Endothelial cell of umbilical vein (primary cell): ENCODE measurements at regions not wholly inside any gene's neighbourhood (a gene's known extent, or its start where the extent isn't known, plus 50 kb on each side); places are given as distances from the start of the nearest gene placed in this dataset.

Source experiments
- BruUV-seq: library from RNA; stranded (reverse); fragments of 400-500 nt; replicated peaks from 2 replicates; lab custom pipeline; 2021; lab: Mats Ljungman, UMichigan
- CTCF ChIA-PET: fragments of 300-600, 350-600 bp; sonication (Branson Sonifier 250); formaldehyde crosslinking; loops from one replicate; lab custom pipeline; 2021; ENCODE audit warnings: antibody characterized with exemption, inconsistent platforms; lab: Charles Lee
- POLR2A ChIA-PET: fragments of 300-600, 350-600 bp; sonication (Branson Sonifier 250); formaldehyde crosslinking; loops from one replicate; lab custom pipeline; 2021; ENCODE audit warnings: antibody characterized with exemption, inconsistent platforms; lab: Charles Lee
- DNase-seq: peaks from one replicate; pipeline ENCODE4 v3.0.0-alpha.2; 2011; ENCODE audit warnings: low read depth, low spot score
- FAIRE-seq: peaks from 2 replicates; lab custom pipeline; 2011; peaks lifted over from hg19 to GRCh38; lab: Jason Lieb, UNC
- H2AFZ ChIP-seq: 2 replicates; pipeline ENCODE4 v1.6.0; 2012; ENCODE audit warnings: low read depth, low read length, control low read depth, inconsistent platforms
- H3K27ac ChIP-seq: 2 replicates; pipeline ENCODE4 v1.5.1; 2011; ENCODE audit warnings: low read depth, mild to moderate bottlenecking, control low read depth, low read length, moderate library complexity; ENCODE audit not compliant: insufficient read depth
- H3K27me3 ChIP-seq, 2 experiments: 2 replicates each; pipeline versions ENCODE4 v1.6.0 to v1.6.1; 2011; ENCODE audit warnings: low read length in 2 of 2, mixed read lengths in 1 of 2; ENCODE audit not compliant: control insufficient read depth in 2 of 2, insufficient read depth in 2 of 2
- H3K36me3 ChIP-seq, 2 experiments: 2 replicates in 1 of 2; 3 replicates in 1 of 2; pipeline ENCODE4 v1.5.1; 2011; ENCODE audit warnings: low read length in 2 of 2, mild to moderate bottlenecking in 1 of 2, moderate library complexity in 1 of 2; ENCODE audit not compliant: control insufficient read depth in 2 of 2, insufficient read depth in 2 of 2; ENCODE audit errors: extremely low read depth in 1 of 2
- H3K4me1 ChIP-seq: 3 replicates; pipeline ENCODE4 v1.5.1; 2011; ENCODE audit warnings: mild to moderate bottlenecking, low read length; ENCODE audit not compliant: control insufficient read depth, insufficient read depth; ENCODE audit errors: extremely low read depth
- H3K4me2 ChIP-seq: 2 replicates; pipeline ENCODE4 v1.6.1; 2011; ENCODE audit warnings: low read length, control low read depth, mixed read lengths; ENCODE audit not compliant: insufficient read depth
- H3K4me3 ChIP-seq, 3 experiments: fragments of 200-600 bp in 1 of 3; sonication (generic), shearing (Covaris generic) in 1 of 3; replicated peaks in 1 of 3; 2 replicates each; pipeline ENCODE4 v1.5.1; 2011 to 2016; ENCODE audit warnings: control low read depth in 3 of 3, low read length in 3 of 3, mild to moderate bottlenecking in 2 of 3, inconsistent platforms in 1 of 3, low read depth in 1 of 3, moderate library complexity in 1 of 3; ENCODE audit not compliant: insufficient read depth in 1 of 3
- H3K79me2 ChIP-seq: 2 replicates; pipeline ENCODE4 v1.6.0; 2012; ENCODE audit warnings: low read length, inconsistent platforms; ENCODE audit not compliant: control insufficient read depth, insufficient read depth
- H3K9ac ChIP-seq: replicated peaks from 2 replicates; pipeline ENCODE3; 2011; ENCODE audit warnings: low read length, control low read depth; ENCODE audit not compliant: insufficient read depth; ENCODE audit errors: extremely low read depth
- H3K9me1 ChIP-seq: replicated peaks from 3 replicates; pipeline ENCODE4 v1.6.0; 2011; ENCODE audit warnings: mild to moderate bottlenecking, low read length; ENCODE audit not compliant: control insufficient read depth, insufficient read depth; ENCODE audit errors: extremely low read depth
- H3K9me3 ChIP-seq: replicated peaks from 2 replicates; pipeline ENCODE4 v1.5.1; 2012; ENCODE audit warnings: low read length, inconsistent platforms; ENCODE audit not compliant: control insufficient read depth, insufficient read depth
- H4K20me1 ChIP-seq: replicated peaks from 2 replicates; pipeline ENCODE3; 2011; ENCODE audit warnings: mild to moderate bottlenecking, low read length; ENCODE audit not compliant: control insufficient read depth, insufficient read depth; ENCODE audit errors: extremely low read depth
- EZH2 ChIP-seq: IDR thresholded peaks from 2 replicates; pipeline ENCODE4 v1.6.1; 2012; ENCODE audit warnings: borderline replicate concordance, low read depth, mild to moderate bottlenecking, moderate library complexity, low read length, inconsistent platforms; ENCODE audit not compliant: severe bottlenecking
- FOS ChIP-seq: IDR thresholded peaks from 2 replicates; pipeline ENCODE4 v1.6.1; 2011; ENCODE audit warnings: mild to moderate bottlenecking, low read length, moderate library complexity, borderline replicate concordance; ENCODE audit not compliant: insufficient read depth
- GATA2 ChIP-seq: IDR thresholded peaks from 2 replicates; pipeline ENCODE4 v1.7.0; 2011; ENCODE audit warnings: low read depth, mild to moderate bottlenecking, moderate library complexity, mixed read lengths, low read length; ENCODE audit not compliant: insufficient read length, insufficient read depth
- JUN ChIP-seq: IDR thresholded peaks from 2 replicates; pipeline ENCODE4 v1.6.1; 2011; ENCODE audit warnings: borderline replicate concordance, low read depth; ENCODE audit not compliant: insufficient read length, insufficient read depth
- MYC ChIP-seq: IDR thresholded peaks from one replicate; pipeline ENCODE4 v1.6.1; 2011; ENCODE audit warnings: mild to moderate bottlenecking, low read depth, low read length
- POLR2A ChIP-seq: IDR thresholded peaks from 2 replicates; pipeline ENCODE4 v1.6.1; 2012; ENCODE audit warnings: low read depth, mild to moderate bottlenecking, control low read depth, low read length
- POLR2AphosphoS5 ChIP-seq: IDR thresholded peaks from 2 replicates; pipeline ENCODE4 v1.6.1; 2012; ENCODE audit warnings: low read depth, mild to moderate bottlenecking, control low read depth, low read length, moderate library complexity; ENCODE audit not compliant: insufficient read depth
- dilution Hi-C: fragments of 300-500 bp; cut with MboI; formaldehyde crosslinking; loops from one replicate; pipeline ENCODE4 v1.15.0; 2019; ENCODE audit warnings: low sequenced_read_pairs; ENCODE audit not compliant: extremely low pct_ligation_motif_present
- intact Hi-C: fragments of 100-400 bp; cut with micrococcal nuclease; formaldehyde crosslinking; loops from one replicate; pipeline ENCODE4 v1.10.0; 2022
- TF ChIP-seq, protein P1 (sequence below), 2 donors: IDR thresholded peaks; 1 replicate in 1 of 2; 2 replicates in 1 of 2; pipeline ENCODE4 v1.5.1; 2011; ENCODE audit warnings: low read length in 2 of 2, mild to moderate bottlenecking in 2 of 2, moderate library complexity in 2 of 2, control low read depth in 1 of 2, inconsistent platforms in 1 of 2, low read depth in 1 of 2; ENCODE audit not compliant: insufficient read depth in 1 of 2; ENCODE audit errors: extremely low read depth in 1 of 2
- TF ChIP-seq, protein P2 (sequence below): IDR thresholded peaks from 2 replicates; pipeline ENCODE4 v1.6.1; 2011; ENCODE audit not compliant: insufficient read depth, insufficient read length

DNA sequence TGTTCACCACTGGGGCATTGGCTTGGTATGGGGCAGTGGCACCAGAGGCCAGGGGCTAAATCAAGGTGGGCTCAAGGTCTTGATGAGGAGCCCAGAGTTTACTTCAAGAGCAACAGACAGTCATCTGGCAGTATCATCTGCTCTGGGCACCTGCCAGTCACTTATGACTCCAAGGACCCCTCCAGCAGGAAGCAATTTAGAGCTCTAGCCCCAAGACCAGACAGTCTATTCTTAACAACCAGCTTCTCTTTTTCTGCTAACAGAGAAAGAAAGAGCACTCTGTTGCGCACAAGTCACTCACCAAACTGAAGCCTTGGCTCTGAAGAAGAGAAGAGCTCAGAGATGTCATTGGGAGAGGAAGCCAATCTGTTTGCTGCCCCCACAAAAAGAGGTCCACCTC, 309.2 kb downstream of the HS3ST1 start:
- no peak overlapping the region for H3K4me3 ChIP-seq
- no peaks in the 10 kb centered on the region for H4K20me1 ChIP-seq
- H3K4me2 ChIP-seq = no peak overlapping the region
- no peaks in the 10 kb centered on the region for H3K4me1 ChIP-seq
- H3K9me3 ChIP-seq = no peaks in the 10 kb centered on the region
- dilution Hi-C loops (no loop called here), intact Hi-C loops (no loop called here)
- POLR2A ChIA-PET = no interaction called here
- no peak for FAIRE-seq
- no peaks in the 10 kb centered on the region for H3K79me2 ChIP-seq
- no peaks in the 10 kb centered on the region for H3K27me3 ChIP-seq
- no peak overlapping the region for H3K27ac ChIP-seq
- no peak overlapping the region for H3K9ac ChIP-seq
- no peaks in the 10 kb centered on the region for H3K36me3 ChIP-seq
- DNase-seq = no peak
- H2AFZ ChIP-seq = no peak overlapping the region
- no TSS peak for BruUV-seq
- CTCF ChIA-PET = no interaction called here
- no peaks in the 10 kb centered on the region for H3K9me1 ChIP-seq
- no peak for TF ChIP-seq GATA2
- no peak for TF ChIP-seq FOS
- no peak for TF ChIP-seq JUN
- TF ChIP-seq, protein P1, sequence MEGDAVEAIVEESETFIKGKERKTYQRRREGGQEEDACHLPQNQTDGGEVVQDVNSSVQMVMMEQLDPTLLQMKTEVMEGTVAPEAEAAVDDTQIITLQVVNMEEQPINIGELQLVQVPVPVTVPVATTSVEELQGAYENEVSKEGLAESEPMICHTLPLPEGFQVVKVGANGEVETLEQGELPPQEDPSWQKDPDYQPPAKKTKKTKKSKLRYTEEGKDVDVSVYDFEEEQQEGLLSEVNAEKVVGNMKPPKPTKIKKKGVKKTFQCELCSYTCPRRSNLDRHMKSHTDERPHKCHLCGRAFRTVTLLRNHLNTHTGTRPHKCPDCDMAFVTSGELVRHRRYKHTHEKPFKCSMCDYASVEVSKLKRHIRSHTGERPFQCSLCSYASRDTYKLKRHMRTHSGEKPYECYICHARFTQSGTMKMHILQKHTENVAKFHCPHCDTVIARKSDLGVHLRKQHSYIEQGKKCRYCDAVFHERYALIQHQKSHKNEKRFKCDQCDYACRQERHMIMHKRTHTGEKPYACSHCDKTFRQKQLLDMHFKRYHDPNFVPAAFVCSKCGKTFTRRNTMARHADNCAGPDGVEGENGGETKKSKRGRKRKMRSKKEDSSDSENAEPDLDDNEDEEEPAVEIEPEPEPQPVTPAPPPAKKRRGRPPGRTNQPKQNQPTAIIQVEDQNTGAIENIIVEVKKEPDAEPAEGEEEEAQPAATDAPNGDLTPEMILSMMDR (IDR thresholded peaks at IDR 0.05; ENCODE audit: extremely low read depth in 1 of 2, insufficient read depth in 1 of 2, low read depth in 1 of 2, low read length in 2 of 2) = no peak
- no peak for TF ChIP-seq POLR2A
- TF ChIP-seq EZH2 = no peak
- TF ChIP-seq POLR2AphosphoS5 = no peak
- no peak for TF ChIP-seq MYC
- TF ChIP-seq, protein P2, sequence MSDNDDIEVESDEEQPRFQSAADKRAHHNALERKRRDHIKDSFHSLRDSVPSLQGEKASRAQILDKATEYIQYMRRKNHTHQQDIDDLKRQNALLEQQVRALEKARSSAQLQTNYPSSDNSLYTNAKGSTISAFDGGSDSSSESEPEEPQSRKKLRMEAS = no peak
